ENCODE measurements at regions not wholly inside any gene's neighbourhood (a gene's known extent, or its start where the extent isn't known, plus 50 kb on each side); places are given as distances from the start of the nearest gene placed in this dataset.

GRCh38 chr7:1289666-1290025 is 57.0 kb downstream of the UNCX start:
- ATAC-seq, result no peak

GRCh38 chr7:1290026-1290678 is 57.5 kb downstream of the UNCX start:
- ATAC-seq, result peak; percentile 7; the same call in 2 of the 3 replicates

More at GRCh38 chr7:1289666-1290025, 57.0 kb downstream of the UNCX start:
- TF ChIP-seq POU6F1 (CRISPR knock-in tag; IDR thresholded peaks at IDR 0.05; ENCODE audit: borderline replicate concordance, low read depth) (no peak), ZNF8 (CRISPR knock-in tag; IDR thresholded peaks at IDR 0.05) (no peak), PATZ1 (CRISPR knock-in tag; IDR thresholded peaks at IDR 0.05; ENCODE audit: borderline replicate concordance) (no peak), GLIS3 (CRISPR knock-in tag; IDR thresholded peaks at IDR 0.05) (no peak), TCF4 (CRISPR knock-in tag; IDR thresholded peaks at IDR 0.05; ENCODE audit: borderline replicate concordance) (no peak), CSDC2 (CRISPR knock-in tag; IDR thresholded peaks at IDR 0.05) (no peak), ZNF70 (CRISPR knock-in tag; IDR thresholded peaks at IDR 0.05) (no peak), TSHZ2 (CRISPR knock-in tag; IDR thresholded peaks at IDR 0.05) (no peak), BACH2 (CRISPR knock-in tag; IDR thresholded peaks at IDR 0.05; ENCODE audit: borderline replicate concordance) (no peak), CREB5 (CRISPR knock-in tag; IDR thresholded peaks at IDR 0.05; ENCODE audit: low read depth) (no peak), TOX (CRISPR knock-in tag; IDR thresholded peaks at IDR 0.05; ENCODE audit: borderline replicate concordance) (no peak), ZC3H10 (CRISPR knock-in tag; IDR thresholded peaks at IDR 0.05) (no peak), ESRRG (CRISPR knock-in tag; IDR thresholded peaks at IDR 0.05) (no peak)

GRCh38 chr7:1290679-1291356 is 58.1 kb downstream of the UNCX start:
- peak; percentile 5; the same call in 2 of the 3 replicates for ATAC-seq
- TF ChIP-seq ZFP3 (CRISPR knock-in tag; IDR thresholded peaks at IDR 0.05) (no peak), PATZ1 (CRISPR knock-in tag; IDR thresholded peaks at IDR 0.05; ENCODE audit: borderline replicate concordance) (no peak), ARNTL (CRISPR knock-in tag; IDR thresholded peaks at IDR 0.05; ENCODE audit: borderline replicate concordance, low read depth) (no peak)

More at GRCh38 chr7:1290026-1290678, 57.5 kb downstream of the UNCX start:
- no peak for TF ChIP-seq ZNF70 (CRISPR knock-in tag; IDR thresholded peaks at IDR 0.05)
- no peak for TF ChIP-seq ZFP30 (CRISPR knock-in tag; IDR thresholded peaks at IDR 0.05)

- ATAC-seq, result no peak
- TF ChIP-seq CREB5 (CRISPR knock-in tag; IDR thresholded peaks at IDR 0.05; ENCODE audit: low read depth), result no peak
- TF ChIP-seq CSRNP3 (CRISPR knock-in tag; IDR thresholded peaks at IDR 0.05), result no peak
- TF ChIP-seq TCF4 (CRISPR knock-in tag; IDR thresholded peaks at IDR 0.05; ENCODE audit: borderline replicate concordance), result no peak
- no peak for TF ChIP-seq GLIS3 (CRISPR knock-in tag; IDR thresholded peaks at IDR 0.05)
- no peak for TF ChIP-seq ISL1 (CRISPR knock-in tag; IDR thresholded peaks at IDR 0.05)
- TF ChIP-seq ZC3H10 (CRISPR knock-in tag; IDR thresholded peaks at IDR 0.05), result no peak
- no peak for TF ChIP-seq ESRRG (CRISPR knock-in tag; IDR thresholded peaks at IDR 0.05)
- TF ChIP-seq CSDC2 (CRISPR knock-in tag; IDR thresholded peaks at IDR 0.05), result no peak
- no peak for TF ChIP-seq TSHZ2 (CRISPR knock-in tag; IDR thresholded peaks at IDR 0.05)
- no peak for TF ChIP-seq ZFP3 (CRISPR knock-in tag; IDR thresholded peaks at IDR 0.05)
Measured at GRCh38 chr7:1291357-1291689, 58.7 kb downstream of the UNCX start.

All from SK-N-SH treated with all-trans-retinoic acid at 6 μM for 48 hours (cell line).